Urothelium cell line (cell line): ENCODE measurements at regions not wholly inside any gene's neighbourhood (a gene's known extent, or its start where the extent isn't known, plus 50 kb on each side); places are given as distances from the start of the nearest gene placed in this dataset.

Experiments used
- DNase-seq: peaks from one replicate; pipeline ENCODE4 v3.0.0; 2011; ENCODE audit warnings: low spot score, mixed read lengths
- FAIRE-seq: peaks from 2 replicates; lab custom pipeline; 2011; peaks lifted over from hg19 to GRCh38; lab: Jason Lieb, UNC

GRCh38 chrX:33726281-33727160, 405.6 kb downstream of the FAM47A start:
- DNase-seq (no peak), FAIRE-seq (no peak)

DNA sequence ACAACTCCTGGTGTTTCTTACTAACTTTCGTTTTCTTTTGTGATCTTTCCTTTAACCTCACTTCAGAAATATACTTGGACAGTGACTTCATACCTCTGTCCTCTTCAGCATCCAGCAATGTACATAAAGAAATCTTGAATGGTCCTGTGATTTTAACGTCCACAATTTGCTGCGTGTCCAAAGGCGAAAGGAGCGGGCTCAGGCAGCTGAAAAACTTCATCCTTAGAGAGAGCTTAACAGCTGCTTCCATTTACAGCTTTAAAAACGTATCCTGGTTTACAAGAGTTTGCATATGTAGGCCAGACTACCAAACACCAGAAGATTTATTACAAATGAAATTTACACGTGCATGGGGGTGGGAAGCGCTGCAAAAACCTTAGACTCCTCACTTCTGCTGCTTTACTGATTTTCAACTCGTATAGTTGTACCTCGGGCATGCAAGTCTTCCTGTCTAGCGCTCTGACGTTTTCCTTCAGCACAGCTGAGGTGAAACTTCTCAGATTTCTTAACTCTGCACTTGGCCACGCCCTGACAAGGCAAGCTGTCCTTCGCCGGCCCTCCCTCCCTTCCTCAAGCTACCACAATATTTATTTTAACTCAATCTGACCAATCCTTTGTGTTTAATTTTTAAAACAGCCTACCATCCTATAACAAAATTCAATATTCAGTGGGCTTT, 406.4 kb downstream of the FAM47A start:
- DNase-seq (peak; percentile 4), FAIRE-seq (no peak)

DNA sequence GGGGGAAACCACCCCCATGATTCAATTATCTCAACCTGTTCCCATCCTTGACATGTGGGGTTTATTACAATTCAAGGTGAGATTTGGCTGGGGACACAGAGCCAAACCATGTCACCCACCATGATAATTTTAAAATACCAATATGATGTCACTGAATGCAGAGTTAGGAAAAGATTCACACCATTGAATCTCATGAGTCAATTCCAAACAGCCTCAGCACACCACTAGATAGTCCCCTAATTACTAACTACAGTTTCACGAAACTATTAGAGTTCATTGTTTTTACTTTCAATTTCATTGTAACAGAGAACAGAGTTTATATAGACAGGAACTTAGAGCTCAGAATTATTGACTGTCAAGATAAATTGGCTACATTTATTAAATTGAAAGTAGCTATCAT, 410.2 kb downstream of the FAM47A start:
- DNase-seq (no peak), FAIRE-seq (no peak)

GRCh38 chrX:33686105-33686504, 446.0 kb downstream of the FAM47A start:
- FAIRE-seq (no peak), DNase-seq (no peak)
